Mucosa of descending colon (tissue), 3 donors: ENCODE measurements at regions not wholly inside any gene's neighbourhood (a gene's known extent, or its start where the extent isn't known, plus 50 kb on each side); places are given as distances from the start of the nearest gene placed in this dataset. TPM values are rescaled to one million over a fixed set of nuclear protein-coding genes. Genes with fewer than 3 reads are reported as not detected.

ENCODE experiments used
- ATAC-seq: fragments of 200-7000 bp; cut with Tn5 transposase; one replicate; pipeline ENCODE4 v1.9.1; 2020; ENCODE audit warnings: mild to moderate bottlenecking, moderate library complexity
- DNase-seq, 3 donors: peaks; one replicate each; pipeline ENCODE4 v3.0.0-alpha.2; 2020
- H3K36me3 ChIP-seq: fragments of 200-600 bp; one replicate; pipeline ENCODE4 v1.8.0; 2021; ENCODE audit warnings: low read depth, mild to moderate bottlenecking
- H3K4me1 ChIP-seq: fragments of 200-600 bp; one replicate; pipeline ENCODE4 v1.8.0; 2021; ENCODE audit warnings: low read depth, mild to moderate bottlenecking
- H3K4me3 ChIP-seq: fragments of 200-600 bp; one replicate; pipeline ENCODE4 v1.8.0; 2021; ENCODE audit warnings: mild to moderate bottlenecking
- H3K9me3 ChIP-seq: fragments of 200-600 bp; one replicate; pipeline ENCODE4 v1.8.0; 2021; ENCODE audit warnings: mild to moderate bottlenecking
- CTCF ChIP-seq: fragments of 200-600 bp; IDR thresholded peaks from one replicate; pipeline ENCODE4 v1.8.0; 2022; ENCODE audit warnings: antibody characterized with exemption, mild to moderate bottlenecking
- intact Hi-C, 2 donors: fragments of 100-400 bp; cut with DNase I in 1 of 2; cut with micrococcal nuclease in 1 of 2; formaldehyde crosslinking; loops; one replicate each; pipeline versions ENCODE4 v1.11.0 to v1.11.1; 2022; cut with DNase I, micrococcal nuclease
- microRNA-seq: library from miRNA; unstranded; fragments of <30 nt; microRNA quantifications from one replicate; pipeline ENCODE4, GENCODE V29; 2019
- donor health status: DM: no; HTN: no; CAD: no; lungs with moderate emphysema.
- donor health status: DM: no; HTN: no; CAD: no.
- donor health status: DM: no; HTN: yes; CAD: no.

DNA sequence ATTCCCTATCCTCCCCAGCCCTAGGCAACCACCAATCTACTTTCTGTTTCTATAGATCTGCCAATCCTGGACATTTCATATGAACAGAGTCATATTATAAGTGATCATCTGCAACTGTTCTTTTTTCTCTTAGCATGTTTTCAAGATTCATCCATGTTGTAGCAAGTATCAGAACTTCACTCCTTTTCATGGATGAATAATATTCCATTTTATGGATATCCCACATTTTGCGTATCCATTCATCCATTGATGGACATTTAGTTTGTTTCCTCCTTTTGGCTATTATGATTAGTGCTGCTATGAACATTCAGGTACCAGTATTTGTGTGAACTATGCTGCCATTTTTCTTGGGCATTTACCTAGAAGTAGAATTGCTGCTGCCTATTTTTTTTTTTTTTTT is 51.3 kb upstream of the HAND1 start:
- no peak for TF ChIP-seq CTCF
- H3K9me3 ChIP-seq = no peaks in the 10 kb centered on the region
- no peaks in the 10 kb centered on the region for H3K36me3 ChIP-seq
- intact Hi-C loops = no loop called here
- ATAC-seq (no peak), DNase-seq (no peak)
- no peaks in the 10 kb centered on the region for H3K4me1 ChIP-seq
- no peak overlapping the region for H3K4me3 ChIP-seq

GRCh38 chr5:154528005-154528594 is 50.1 kb upstream of the HAND1 start:
- Histone ChIP-seq H3K4me3 (no peak overlapping the region), H3K4me1 (no peaks in the 10 kb centered on the region), H3K36me3 (no peaks in the 10 kb centered on the region), H3K9me3 (no peaks in the 10 kb centered on the region)
- TF ChIP-seq CTCF = no peak
- ATAC-seq (no peak), DNase-seq (no peak)
- intact Hi-C loops = no loop called here

Small RNA genes lying in the stretch of these regions (microRNA-seq; reads per million reads assigned to microRNA genes)
- gene MIR1303 = not detected
- not detected for gene MIR3141
